HG03565 (cell line): ENCODE measurements at regions not wholly inside any gene's neighbourhood (a gene's known extent, or its start where the extent isn't known, plus 50 kb on each side); places are given as distances from the start of the nearest gene placed in this dataset.

Experiments used
- ATAC-seq: cut with Tn5 transposase; IDR thresholded peaks from one replicate; pipeline ENCODE4 v1.9.1; 2021; ENCODE audit warnings: mild to moderate bottlenecking, moderate library complexity; ENCODE audit not compliant: unreplicated experiment

- ATAC-seq = no peak
Observed at GRCh38 chr6:74645108-74645849, 560.6 kb downstream of the COL12A1 start.

DNA sequence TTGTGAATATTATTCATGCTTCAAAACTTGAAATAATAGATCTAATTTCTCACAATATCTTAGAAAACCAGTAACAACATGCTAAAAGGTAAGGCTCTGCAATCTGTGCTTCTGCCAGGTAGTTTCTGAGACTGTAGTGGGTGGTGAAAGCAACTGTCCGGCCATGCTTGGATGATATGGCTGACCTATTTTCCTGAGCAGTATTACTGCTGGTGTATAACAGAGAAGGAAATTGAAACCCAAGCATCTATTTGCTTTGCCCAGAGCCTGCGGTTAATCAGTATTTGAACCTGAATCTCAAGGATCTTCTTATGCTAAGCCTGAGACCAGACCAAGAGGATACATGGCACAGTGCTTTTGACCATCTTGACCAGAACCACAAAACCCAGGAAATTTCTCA is 563.8 kb downstream of the COL12A1 start:
- no peak for ATAC-seq

- ATAC-seq = no peak
Observed at GRCh38 chr6:74638412-74638811, 567.4 kb downstream of the COL12A1 start.

DNA sequence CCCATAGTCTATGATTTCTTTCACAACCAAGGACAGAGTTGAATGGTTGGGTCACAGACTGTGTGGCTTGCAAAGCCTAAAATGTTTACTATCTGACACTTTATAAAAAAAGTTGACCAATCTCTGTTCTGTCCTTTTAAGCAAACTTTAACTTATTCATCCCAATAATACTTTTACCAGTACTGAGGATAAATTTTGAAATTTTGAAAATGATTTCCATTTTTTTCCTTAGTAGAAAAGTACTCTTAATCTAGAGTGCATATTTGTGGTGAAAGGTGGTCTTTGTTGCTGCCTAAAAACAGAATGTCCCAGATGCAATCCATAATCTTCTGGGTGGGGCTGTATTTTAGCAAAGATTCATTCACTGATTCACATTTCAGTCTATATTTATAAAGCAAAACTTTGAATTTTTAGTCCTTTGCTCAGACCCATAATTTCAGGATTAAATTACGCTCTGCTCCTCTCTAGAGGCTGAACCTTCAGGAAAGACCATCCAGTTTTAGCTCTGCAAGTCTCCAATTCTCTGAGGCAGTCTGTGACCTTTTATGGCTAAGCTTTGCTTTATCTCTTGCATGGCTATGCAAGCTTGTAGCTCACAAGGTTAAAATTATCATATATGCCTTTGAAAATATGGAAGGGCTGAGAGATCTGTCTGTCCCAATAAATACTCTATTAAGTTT is 573.5 kb downstream of the COL12A1 start:
- no peak for ATAC-seq

DNA sequence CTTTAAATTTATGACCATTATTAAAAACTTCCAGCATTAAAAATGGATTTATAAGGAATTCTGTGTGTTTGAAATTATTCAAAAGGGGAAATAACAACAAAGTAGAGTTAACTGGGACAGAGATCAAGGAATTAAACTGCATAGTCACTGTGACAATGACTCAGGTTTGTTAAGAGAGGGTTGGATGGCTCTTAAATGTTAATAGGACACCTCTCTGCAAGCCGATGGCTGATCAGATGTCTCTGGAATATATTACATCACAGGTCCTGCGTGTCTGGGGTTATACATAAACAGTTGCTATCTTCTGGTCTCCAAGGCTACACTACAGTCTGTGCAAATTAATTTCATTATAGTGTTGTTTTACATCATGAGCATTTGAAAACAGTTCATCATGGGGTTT is 574.3 kb downstream of the COL12A1 start:
- ATAC-seq = no peak

- no peak for ATAC-seq
Observed at GRCh38 chr6:74626288-74626687, 579.6 kb downstream of the COL12A1 start.

DNA sequence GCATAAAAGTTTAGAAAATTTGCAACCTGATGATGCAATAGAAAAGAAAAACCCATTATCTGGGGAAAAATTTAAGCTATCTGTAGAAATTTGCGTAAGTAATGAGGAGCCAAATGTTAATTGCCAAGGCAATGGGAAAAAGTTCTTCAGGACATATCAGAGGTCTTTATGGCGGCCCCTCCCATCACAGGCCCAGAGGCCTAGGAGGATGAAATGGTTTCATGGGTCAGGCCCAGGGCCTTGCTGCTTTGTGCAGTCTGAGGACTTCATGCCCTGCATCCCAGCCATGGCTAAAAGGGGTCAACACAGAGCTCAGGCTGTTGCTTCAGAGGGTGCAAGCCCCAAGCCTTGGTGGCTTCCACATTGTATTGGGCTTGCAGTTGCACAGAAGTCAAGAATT is 582.8 kb downstream of the COL12A1 start:
- ATAC-seq = no peak

- ATAC-seq = no peak
Observed at GRCh38 chr6:74611220-74611619, 594.6 kb downstream of the COL12A1 start.

GRCh38 chr6:74610352-74610751 is 595.5 kb downstream of the COL12A1 start:
- no peak for ATAC-seq

- ATAC-seq = no peak
Observed at GRCh38 chr6:74609871-74610270, 596.0 kb downstream of the COL12A1 start.

GRCh38 chr6:74607934-74608333 is 597.9 kb downstream of the COL12A1 start:
- no peak for ATAC-seq

GRCh38 chr6:74607468-74607867 is 598.4 kb downstream of the COL12A1 start:
- no peak for ATAC-seq

DNA sequence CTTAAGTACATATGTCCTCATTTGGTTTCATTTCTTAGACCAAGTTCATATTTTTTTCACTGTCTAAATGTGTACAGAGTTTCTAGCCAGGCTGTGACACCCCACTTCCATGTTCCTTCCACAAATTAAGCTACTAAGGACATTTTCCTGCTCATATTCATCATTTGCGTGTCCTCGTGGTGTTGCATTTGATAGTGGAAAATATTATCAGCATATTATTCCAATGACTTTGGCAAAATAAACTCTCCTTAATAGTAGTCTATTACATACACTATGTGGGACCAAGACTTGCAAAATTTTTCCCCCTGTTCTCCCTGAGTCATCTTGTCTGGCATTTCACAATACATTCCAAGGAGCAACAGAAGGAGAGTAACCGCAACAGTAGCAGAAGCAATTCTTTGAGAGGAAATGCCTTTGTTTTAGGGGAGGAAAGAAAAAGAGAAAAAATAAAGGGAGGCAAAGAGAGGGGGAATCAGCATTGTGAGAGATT is 599.2 kb downstream of the COL12A1 start:
- ATAC-seq = no peak

DNA sequence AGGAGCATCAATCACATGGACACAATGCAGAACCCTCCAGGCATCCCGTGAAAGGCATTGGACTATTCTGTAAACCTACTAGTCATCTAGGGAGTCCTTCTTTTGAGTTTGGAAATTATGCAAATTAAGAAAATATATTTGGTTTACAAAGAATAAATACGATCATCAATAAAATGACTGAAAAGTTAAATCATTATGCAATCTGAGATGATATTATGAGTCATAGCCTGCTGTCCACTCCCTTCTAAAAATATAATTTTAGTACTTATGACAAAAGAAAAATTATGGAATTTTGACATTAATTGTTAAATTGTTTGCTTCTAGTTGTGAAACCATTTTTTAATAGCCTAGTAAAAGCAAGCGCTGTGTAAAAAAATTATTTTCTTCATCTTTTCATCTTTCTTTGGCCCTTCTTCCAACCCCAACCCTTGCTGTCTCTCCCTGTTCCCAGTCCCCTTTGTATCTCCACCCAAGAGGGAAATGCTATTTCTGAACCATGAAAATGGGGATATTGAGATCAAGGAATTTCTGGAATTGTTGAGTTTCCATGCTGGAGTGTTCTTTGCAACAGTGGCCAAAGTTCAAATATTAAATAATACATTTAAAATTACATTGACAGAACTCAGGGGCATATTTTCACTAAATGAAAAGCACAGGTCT is 599.8 kb downstream of the COL12A1 start:
- no peak for ATAC-seq

- ATAC-seq = no peak
Observed at GRCh38 chr6:74604279-74604678, 601.6 kb downstream of the COL12A1 start.

DNA sequence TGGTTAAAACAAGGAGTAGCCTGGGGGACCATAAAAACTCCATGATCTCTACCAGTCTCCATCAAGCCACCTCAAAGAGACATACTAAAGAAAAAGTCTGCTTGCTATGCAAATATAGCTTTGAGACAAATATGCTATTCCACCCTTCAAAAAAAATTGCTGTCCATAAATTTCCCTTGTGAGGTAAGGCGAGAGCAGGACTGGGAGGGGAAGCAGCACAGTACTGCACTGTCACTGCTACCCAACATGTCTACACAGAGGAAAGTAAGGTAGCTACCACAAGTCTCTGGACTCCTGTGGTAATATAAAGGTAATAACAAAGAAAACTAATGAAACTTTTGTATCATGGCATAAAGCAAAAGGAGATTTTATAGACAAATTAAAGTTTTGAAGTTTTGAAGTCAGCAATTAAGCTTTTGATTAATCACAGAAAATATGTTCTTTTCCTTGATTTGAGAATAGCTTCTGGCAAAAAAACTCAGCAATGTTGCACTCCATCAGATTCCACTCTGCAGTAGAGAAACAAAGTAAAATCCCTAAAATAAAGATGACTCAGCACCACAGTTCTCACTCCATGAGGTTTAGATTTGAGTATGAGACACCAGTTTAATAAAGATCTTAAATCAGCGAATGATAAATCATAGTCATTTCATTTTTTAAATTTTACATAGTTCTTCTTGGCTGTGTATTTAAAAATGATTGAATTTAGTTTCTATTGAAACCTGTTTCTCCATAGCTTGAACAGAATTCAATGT is 602.4 kb downstream of the COL12A1 start:
- ATAC-seq = no peak

GRCh38 chr6:74602206-74602605 is 603.6 kb downstream of the COL12A1 start:
- ATAC-seq = no peak

- peak; percentile 97 for ATAC-seq
Observed at GRCh38 chr6:74598462-74599393, 607.1 kb downstream of the COL12A1 start.

DNA sequence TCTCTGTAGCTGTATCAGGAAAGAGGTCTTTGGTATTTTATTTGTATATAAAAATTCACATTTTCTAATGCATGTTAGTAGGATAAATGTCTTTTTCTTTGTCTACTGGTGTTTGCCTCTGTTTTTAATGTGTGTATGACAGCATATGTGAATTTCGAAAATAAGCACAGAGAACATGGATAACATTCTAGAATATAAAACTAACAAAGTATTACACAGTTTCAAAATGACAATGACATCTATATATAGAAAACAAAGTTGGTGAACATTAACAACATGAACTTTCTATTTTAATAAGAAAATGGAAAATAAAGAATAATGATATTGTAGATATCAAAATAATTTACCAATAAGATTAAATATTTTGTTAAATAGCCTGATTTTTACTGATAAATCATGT is 608.0 kb downstream of the COL12A1 start:
- ATAC-seq = peak; percentile 22

DNA sequence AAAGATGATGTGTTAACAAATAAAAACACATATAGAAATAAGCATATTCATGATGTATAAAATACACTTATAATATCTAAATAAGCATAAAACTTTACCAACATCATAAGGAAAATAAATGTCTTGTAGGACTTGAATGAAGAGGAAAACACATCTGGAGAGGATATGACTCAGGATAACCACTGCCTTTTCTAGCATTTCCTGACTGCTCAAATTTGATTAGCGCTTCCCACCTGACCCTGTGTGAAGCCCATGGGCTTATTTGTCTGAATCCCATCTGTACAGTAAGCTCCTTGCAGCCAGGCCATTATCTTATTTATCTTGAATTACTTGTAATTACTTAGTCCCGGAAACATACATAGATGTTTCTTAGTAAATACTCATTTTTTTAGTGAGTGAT is 608.6 kb downstream of the COL12A1 start:
- ATAC-seq = no peak
